HPDE6-E6E7 (cell line): ENCODE measurements at regions not wholly inside any gene's neighbourhood (a gene's known extent, or its start where the extent isn't known, plus 50 kb on each side); places are given as distances from the start of the nearest gene placed in this dataset.
"Not testable (repeated sequence)": the region's sequence is repeated elsewhere in the genome, so short reads cannot be mapped to it uniquely, and the experiment has no call there.

Source experiments
- DNase-seq: peaks from one replicate; pipeline ENCODE4 v3.0.0; 2011; ENCODE audit warnings: missing footprints; ENCODE audit errors: extremely low spot score

- peak; percentile 79 for DNase-seq
These were observed 128.8 kb downstream of the ADSS2 start for GRCh38 chr1:244322791-244323521.

GRCh38 chr1:244324176-244324883, 127.4 kb downstream of the ADSS2 start:
- DNase-seq, result no peak

- no peak for DNase-seq
These were observed 126.5 kb downstream of the ADSS2 start for GRCh38 chr1:244325056-244325758.

GRCh38 chr1:244326757-244327156, 125.0 kb downstream of the ADSS2 start:
- no peak for DNase-seq

GRCh38 chr1:244327533-244327932, 124.2 kb downstream of the ADSS2 start:
- DNase-seq, result no peak

GRCh38 chr1:244328476-244328875, 123.2 kb downstream of the ADSS2 start:
- no peak for DNase-seq

GRCh38 chr1:244329591-244330317, 122.0 kb downstream of the ADSS2 start:
- DNase-seq, result no peak

GRCh38 chr1:244330318-244330625, 121.4 kb downstream of the ADSS2 start:
- no peak for DNase-seq

GRCh38 chr1:244332761-244333160, 118.9 kb downstream of the ADSS2 start:
- DNase-seq, result not testable (repeated sequence)

- not testable (repeated sequence) for DNase-seq
These were observed 117.4 kb downstream of the ADSS2 start for GRCh38 chr1:244334315-244334714.

GRCh38 chr1:244334842-244335241, 116.9 kb downstream of the ADSS2 start:
- DNase-seq, result not testable (repeated sequence)

GRCh38 chr1:244335456-244335855, 116.3 kb downstream of the ADSS2 start:
- no peak for DNase-seq

GRCh38 chr1:244336232-244336899, 115.3 kb downstream of the ADSS2 start:
- no peak for DNase-seq

GRCh38 chr1:244337839-244338238, 113.9 kb downstream of the ADSS2 start:
- no peak for DNase-seq

- no peak for DNase-seq
These were observed 112.5 kb downstream of the ADSS2 start for GRCh38 chr1:244339073-244339692.

GRCh38 chr1:244339776-244340175, 111.9 kb downstream of the ADSS2 start:
- no peak for DNase-seq

- no peak for DNase-seq
These were observed 111.3 kb downstream of the ADSS2 start for GRCh38 chr1:244340396-244340795.

GRCh38 chr1:244341455-244342450, 110.0 kb downstream of the ADSS2 start:
- peak; percentile 96 for DNase-seq

GRCh38 chr1:244344001-244344400, 107.7 kb downstream of the ADSS2 start:
- DNase-seq, result no peak
